SK-N-SH (cell line): ENCODE measurements at regions not wholly inside any gene's neighbourhood (a gene's known extent, or its start where the extent isn't known, plus 50 kb on each side); places are given as distances from the start of the nearest gene placed in this dataset.

Experiments
- CTCF ChIA-PET: fragments of 300-600, 350-600 bp; formaldehyde crosslinking; extraction: SDS; loops from one replicate; lab custom pipeline; 2021; lab: Yijun Ruan, JAX
- POLR2A ChIA-PET: fragments of 350-600 bp; sonication (Branson Sonifier 250); formaldehyde crosslinking; extraction: SDS; loops from one replicate; lab custom pipeline; 2020; ENCODE audit warnings: antibody characterized with exemption, inconsistent platforms; lab: Yijun Ruan, JAX
- DNase-seq: peaks from one replicate; pipeline ENCODE4 v3.0.0; 2012
- H2AFZ ChIP-seq: fragments of 200-600 bp; sonication (generic); 2 replicates; pipeline ENCODE4 v1.8.1; 2016; ENCODE audit warnings: antibody characterized with exemption, mild to moderate bottlenecking, low read depth
- H3F3A ChIP-seq: fragments of 200-600 bp; sonication (generic); replicated peaks from 2 replicates; pipeline ENCODE3; 2016; ENCODE audit warnings: antibody characterized with exemption, mild to moderate bottlenecking; ENCODE audit not compliant: insufficient read depth
- H3K27ac ChIP-seq, 2 experiments: fragments of 200-500 bp in 1 of 2; fragments of 200-600 bp in 1 of 2; sonication (Bioruptor generic) in 1 of 2; sonication (generic), shearing (Covaris generic) in 1 of 2; 2 replicates each; pipeline versions ENCODE4 v1.5.1 to v1.6.1; 2014 to 2016; ENCODE audit warnings: low read depth in 2 of 2, inconsistent platforms in 1 of 2, low read length in 1 of 2, mild to moderate bottlenecking in 1 of 2, mixed read lengths in 1 of 2
- H3K27me3 ChIP-seq: fragments of 200-600 bp; sonication (generic), shearing (Covaris generic); 2 replicates; pipeline ENCODE4 v1.6.1; 2016; ENCODE audit warnings: mixed run types; ENCODE audit not compliant: insufficient read depth
- H3K36me3 ChIP-seq, 2 experiments: fragments of 200-500 bp in 1 of 2; fragments of 200-600 bp in 1 of 2; sonication (Bioruptor generic) in 1 of 2; sonication (generic) in 1 of 2; replicated peaks in 1 of 2; 2 replicates each; pipeline versions ENCODE3 to v1.5.1; 2014 to 2016; ENCODE audit warnings: low read length in 1 of 2, mild to moderate bottlenecking in 1 of 2; ENCODE audit not compliant: insufficient read depth in 2 of 2, control insufficient read depth in 1 of 2
- H3K4me1 ChIP-seq, 2 experiments: fragments of 200-500 bp in 1 of 2; fragments of 200-600 bp in 1 of 2; sonication (Bioruptor generic) in 1 of 2; sonication (generic), shearing (Covaris generic) in 1 of 2; 2 replicates each; pipeline versions ENCODE4 v1.5.1 to v1.6.1; 2014 to 2016; ENCODE audit warnings: low read depth in 1 of 2, low read length in 1 of 2, mixed run types in 1 of 2; ENCODE audit not compliant: insufficient read depth in 2 of 2, control insufficient read depth in 1 of 2
- H3K4me2 ChIP-seq: fragments of 200-600 bp; sonication (generic), shearing (Covaris generic); 2 replicates; pipeline ENCODE4 v1.6.1; 2017; ENCODE audit warnings: mixed run types
- H3K4me3 ChIP-seq, 2 experiments: fragments of 200-500 bp in 1 of 2; fragments of 200-600 bp in 1 of 2; sonication (Bioruptor generic) in 1 of 2; sonication (generic), shearing (Covaris generic) in 1 of 2; 2 replicates each; pipeline versions ENCODE4 v1.5.1 to v1.8.1; 2014 to 2016; ENCODE audit warnings: low read depth in 2 of 2, inconsistent platforms in 1 of 2, low read length in 1 of 2, mild to moderate bottlenecking in 1 of 2, mixed read lengths in 1 of 2, moderate library complexity in 1 of 2
- H3K79me2 ChIP-seq: fragments of 200-600 bp; sonication (generic); 2 replicates; pipeline ENCODE4 v1.8.1; 2017; ENCODE audit warnings: mild to moderate bottlenecking; ENCODE audit not compliant: insufficient read depth
- H3K9ac ChIP-seq: fragments of 200-600 bp; sonication (generic); 2 replicates; pipeline ENCODE4 v1.6.1; 2017; ENCODE audit warnings: mixed run types
- H3K9me2 ChIP-seq: fragments of 200-600 bp; sonication (generic); 2 replicates; pipeline ENCODE4 v1.6.1; 2017; ENCODE audit warnings: mixed run types
- H3K9me3 ChIP-seq: fragments of 200-600 bp; sonication (generic); 2 replicates; pipeline ENCODE4 v1.6.1; 2017; ENCODE audit warnings: mixed run types, mild to moderate bottlenecking, moderate library complexity
- H4K20me1 ChIP-seq: fragments of 200-600 bp; sonication (generic); 2 replicates; pipeline ENCODE4 v1.6.1; 2017; ENCODE audit warnings: mild to moderate bottlenecking, mixed run types; ENCODE audit not compliant: insufficient read depth
- CHD2 ChIP-seq: fragments of 150-350 bp; IDR thresholded peaks from 2 replicates; pipeline ENCODE4 v1.6.1; 2018; ENCODE audit warnings: low read length; ENCODE audit not compliant: partially characterized antibody
- ELF1 ChIP-seq: IDR thresholded peaks from 2 replicates; pipeline ENCODE4 v1.4.0; 2012
- EP300 ChIP-seq, 2 experiments: IDR thresholded peaks; 2 replicates each; pipeline versions ENCODE4 v1.4.0 to v1.6.1; 2012; ENCODE audit warnings: borderline replicate concordance in 1 of 2, low read depth in 1 of 2, low read length in 1 of 2
- IRF3 ChIP-seq: fragments of 150-350 bp; IDR thresholded peaks from 2 replicates; pipeline ENCODE4 v1.6.1; 2016; ENCODE audit warnings: mild to moderate bottlenecking, low read depth, low read length
- JUND ChIP-seq: IDR thresholded peaks from 2 replicates; pipeline ENCODE4 v1.4.0; 2012
- MXI1 ChIP-seq: IDR thresholded peaks from 2 replicates; pipeline ENCODE4 v1.6.1; 2012; ENCODE audit warnings: mild to moderate bottlenecking, low read depth, low read length, improper control_type of control experiment
- NRF1 ChIP-seq: IDR thresholded peaks from 2 replicates; pipeline ENCODE4 v1.6.1; 2012; ENCODE audit warnings: low read depth, mild to moderate bottlenecking, low read length
- PBX3 ChIP-seq: IDR thresholded peaks from 2 replicates; pipeline ENCODE4; 2012
- RFX5 ChIP-seq: IDR thresholded peaks from 2 replicates; pipeline ENCODE4 v1.6.1; 2012; ENCODE audit warnings: mild to moderate bottlenecking, improper control_type of control experiment, low read length
- SIN3A ChIP-seq: IDR thresholded peaks from 2 replicates; pipeline ENCODE4 v1.6.1; 2012; ENCODE audit warnings: low read depth, mild to moderate bottlenecking, low read length, moderate library complexity, borderline replicate concordance
- SMC3 ChIP-seq: IDR thresholded peaks from 2 replicates; pipeline ENCODE4 v1.6.1; 2012; ENCODE audit warnings: low read depth, low read length, improper control_type of control experiment
- TAF1 ChIP-seq: IDR thresholded peaks from 2 replicates; pipeline ENCODE4 v1.6.1; 2012; ENCODE audit warnings: low read depth, mild to moderate bottlenecking, low read length, moderate library complexity, borderline replicate concordance
- TEAD4 ChIP-seq: IDR thresholded peaks from 2 replicates; pipeline ENCODE4 v1.4.0; 2012; ENCODE audit warnings: mild to moderate bottlenecking, borderline replicate concordance; ENCODE audit not compliant: insufficient read depth
- USF1 ChIP-seq: IDR thresholded peaks from 2 replicates; pipeline ENCODE4 v1.4.0; 2012; ENCODE audit warnings: low read depth, borderline replicate concordance
- YY1 ChIP-seq: IDR thresholded peaks from 2 replicates; pipeline ENCODE4 v1.4.0; 2012; ENCODE audit warnings: low read depth, mild to moderate bottlenecking
- WGBS: methylation state at CpG from one replicate; pipeline ENCODE4 v1.1.6; 2017; ENCODE audit warnings: low lambda C conversion rate; 5-methylcytosine and 5-hydroxymethylcytosine counted together

GRCh38 chr4:60443796-60444195, 756.3 kb upstream of the ADGRL3 start:
- Histone ChIP-seq H3K36me3 (no peaks in the 10 kb centered on the region), H3K4me2 (no peak overlapping the region), H3K79me2 (no peaks in the 10 kb centered on the region), H3K27me3 (no peaks in the 10 kb centered on the region), H3K27ac (no peak overlapping the region), H3K4me3 (no peak overlapping the region), H4K20me1 (no peaks in the 10 kb centered on the region), H3K9ac (no peak overlapping the region), H3K4me1 (no peaks in the 10 kb centered on the region), H2AFZ (no peak overlapping the region), H3F3A (no peaks in the 10 kb centered on the region)
- POLR2A ChIA-PET = no interaction called here
- CTCF ChIA-PET = no interaction called here
- no peak for DNase-seq
- TF ChIP-seq JUND (no peak), EP300 (IDR thresholded peaks at IDR 0.05; ENCODE audit: borderline replicate concordance in 1 of 2, low read depth in 1 of 2, low read length in 1 of 2) (no peak), CHD2 (no peak), USF1 (no peak), ELF1 (no peak), TEAD4 (no peak), RFX5 (no peak), PBX3 (no peak), YY1 (no peak), MXI1 (no peak), IRF3 (no peak), SMC3 (no peak)
- TF ChIP-seq, all 33 proteins: peak for 0
- H3K9me2 ChIP-seq = no peaks in the 10 kb centered on the region; the same call in 1 of the 2 replicates
- H3K9me3 ChIP-seq = no peaks in the 10 kb centered on the region

- no peak overlapping the region for H2AFZ ChIP-seq
- ChIA-PET POLR2A (no interaction called here), CTCF (no interaction called here)
- no peak overlapping the region for H3K27ac ChIP-seq
- H4K20me1 ChIP-seq = no peaks in the 10 kb centered on the region
- no peaks in the 10 kb centered on the region for H3K4me1 ChIP-seq
- H3K36me3 ChIP-seq = no peaks in the 10 kb centered on the region
- H3F3A ChIP-seq = no peaks in the 10 kb centered on the region
- TF ChIP-seq NRF1 = no peak
- TF ChIP-seq YY1 = no peak
- TF ChIP-seq SIN3A = no peak
- no peak for TF ChIP-seq TAF1
- no peak for TF ChIP-seq USF1
- H3K9ac ChIP-seq = no peak overlapping the region
- no peaks in the 10 kb centered on the region for H3K9me3 ChIP-seq
- no peaks in the 10 kb centered on the region for H3K27me3 ChIP-seq
- no peaks in the 10 kb centered on the region for H3K79me2 ChIP-seq
- no peak for DNase-seq
- WGBS = 13% methylated on average over 1 of the region's 1 CpG
- no peak overlapping the region for H3K4me2 ChIP-seq
- H3K9me2 ChIP-seq = no peaks in the 10 kb centered on the region; the same call in 1 of the 2 replicates
- no peak overlapping the region for H3K4me3 ChIP-seq
These were observed 750.1 kb upstream of the ADGRL3 start for GRCh38 chr4:60450054-60450453.
